ENCODE measurements at regions not wholly inside any gene's neighbourhood (a gene's known extent, or its start where the extent isn't known, plus 50 kb on each side); places are given as distances from the start of the nearest gene placed in this dataset.
A peak's percentile ranks its signal among the peaks of the same experiment; 100 is the strongest.
"Not testable (repeated sequence)": the region's sequence is repeated elsewhere in the genome, so short reads cannot be mapped to it uniquely, and the experiment has no call there.

- no peak for FAIRE-seq
- TF ChIP-seq, protein P1, sequence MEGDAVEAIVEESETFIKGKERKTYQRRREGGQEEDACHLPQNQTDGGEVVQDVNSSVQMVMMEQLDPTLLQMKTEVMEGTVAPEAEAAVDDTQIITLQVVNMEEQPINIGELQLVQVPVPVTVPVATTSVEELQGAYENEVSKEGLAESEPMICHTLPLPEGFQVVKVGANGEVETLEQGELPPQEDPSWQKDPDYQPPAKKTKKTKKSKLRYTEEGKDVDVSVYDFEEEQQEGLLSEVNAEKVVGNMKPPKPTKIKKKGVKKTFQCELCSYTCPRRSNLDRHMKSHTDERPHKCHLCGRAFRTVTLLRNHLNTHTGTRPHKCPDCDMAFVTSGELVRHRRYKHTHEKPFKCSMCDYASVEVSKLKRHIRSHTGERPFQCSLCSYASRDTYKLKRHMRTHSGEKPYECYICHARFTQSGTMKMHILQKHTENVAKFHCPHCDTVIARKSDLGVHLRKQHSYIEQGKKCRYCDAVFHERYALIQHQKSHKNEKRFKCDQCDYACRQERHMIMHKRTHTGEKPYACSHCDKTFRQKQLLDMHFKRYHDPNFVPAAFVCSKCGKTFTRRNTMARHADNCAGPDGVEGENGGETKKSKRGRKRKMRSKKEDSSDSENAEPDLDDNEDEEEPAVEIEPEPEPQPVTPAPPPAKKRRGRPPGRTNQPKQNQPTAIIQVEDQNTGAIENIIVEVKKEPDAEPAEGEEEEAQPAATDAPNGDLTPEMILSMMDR (IDR thresholded peaks at IDR 0.05): no peak
- no peaks in the 10 kb centered on the region for H3K4me1 ChIP-seq
- H3K36me3 ChIP-seq: no peaks in the 10 kb centered on the region
- no peak for ATAC-seq
- intact Hi-C loops (cut with DNase I): no loop called here
- 86 to 93% methylated on average over 18 to 24 of the region's 24 CpGs for WGBS, 2 donors
- DNase-seq: peak in 1 of 6 donors; percentile 19
- no peaks in the 10 kb centered on the region for H3K27me3 ChIP-seq
- H3K27ac ChIP-seq: no peak overlapping the region
- H3K9me3 ChIP-seq: no peaks in the 10 kb centered on the region
- no peak overlapping the region for H3K4me3 ChIP-seq
Observed at GRCh38 chr17:83009414-83010205, 69.8 kb upstream of the METRNL start.

- no peak for ATAC-seq
- DNase-seq: peak in 1 of 6 donors; percentile 14
- TF ChIP-seq, protein P1 (IDR thresholded peaks at IDR 0.05): no peak
- H3K27me3 ChIP-seq: no peaks in the 10 kb centered on the region
- H3K4me3 ChIP-seq: no peak overlapping the region
- no peaks in the 10 kb centered on the region for H3K9me3 ChIP-seq
- H3K36me3 ChIP-seq: no peaks in the 10 kb centered on the region
- 85 to 89% methylated on average over 35 to 39 of the region's 39 CpGs for WGBS, 2 donors
- FAIRE-seq: no peak
- no peak overlapping the region for H3K27ac ChIP-seq
- H3K4me1 ChIP-seq: no peaks in the 10 kb centered on the region
- intact Hi-C loops (cut with DNase I): no loop called here
Observed at GRCh38 chr17:83010206-83011200, 68.9 kb upstream of the METRNL start.

- H3K9me3 ChIP-seq; ATAC-seq; H3K4me3 ChIP-seq; H3K4me1 ChIP-seq; intact Hi-C loops (cut with DNase I); H3K36me3 ChIP-seq; H3K27ac ChIP-seq; FAIRE-seq; DNase-seq; H3K27me3 ChIP-seq: not testable (repeated sequence)
- WGBS, 2 donors: 89 to 94% methylated on average over 18 of the region's 19 CpGs
Observed at GRCh38 chr17:83011676-83012075, 67.7 kb upstream of the METRNL start.

- no peaks in the 10 kb centered on the region for H3K36me3 ChIP-seq
- no peaks in the 10 kb centered on the region for H3K9me3 ChIP-seq
- TF ChIP-seq, protein P1 (IDR thresholded peaks at IDR 0.05): no peak
- no peaks in the 10 kb centered on the region for H3K4me1 ChIP-seq
- no peak for ATAC-seq
- intact Hi-C loops (cut with DNase I): no loop called here
- no peak for DNase-seq
- 87 to 93% methylated on average over 19 to 20 of the region's 23 CpGs for WGBS, 2 donors
- H3K27me3 ChIP-seq: no peaks in the 10 kb centered on the region
- FAIRE-seq: no peak
- H3K4me3 ChIP-seq: no peak overlapping the region
- no peak overlapping the region for H3K27ac ChIP-seq
Observed at GRCh38 chr17:83012200-83012785, 67.1 kb upstream of the METRNL start.

All from pancreas (tissue), 10 donors.